IPS-20b (cell line): ENCODE measurements at regions not wholly inside any gene's neighbourhood (a gene's known extent, or its start where the extent isn't known, plus 50 kb on each side); places are given as distances from the start of the nearest gene placed in this dataset.

Experiments
- H3K27ac ChIP-seq: one replicate; pipeline ENCODE4 v1.5.1; 2013; ENCODE audit warnings: low read length
- H3K27me3 ChIP-seq: 2 replicates; pipeline ENCODE4 v1.6.1; 2013; ENCODE audit warnings: mild to moderate bottlenecking, low read length, inconsistent platforms; ENCODE audit not compliant: insufficient read depth
- H3K36me3 ChIP-seq: 2 replicates; pipeline ENCODE4 v1.6.1; 2013; ENCODE audit warnings: low read depth, mild to moderate bottlenecking, inconsistent platforms, low read length, moderate library complexity; ENCODE audit not compliant: insufficient read depth
- H3K4me1 ChIP-seq: 2 replicates; pipeline ENCODE4 v1.6.1; 2013; ENCODE audit warnings: mild to moderate bottlenecking, control low read depth, inconsistent platforms, low read length, moderate library complexity; ENCODE audit not compliant: insufficient read depth
- H3K4me3 ChIP-seq: 2 replicates; pipeline ENCODE4 v1.5.1; 2013; ENCODE audit warnings: mild to moderate bottlenecking, low read length, inconsistent platforms
- H3K9ac ChIP-seq: 2 replicates; pipeline ENCODE4 v1.6.1; 2013; ENCODE audit warnings: low read depth, mild to moderate bottlenecking, inconsistent platforms, low read length, moderate library complexity
- H3K9me3 ChIP-seq: 2 replicates; pipeline ENCODE4 v1.6.1; 2013; ENCODE audit warnings: mild to moderate bottlenecking, low read depth, low read length, inconsistent platforms; ENCODE audit not compliant: insufficient read depth

DNA sequence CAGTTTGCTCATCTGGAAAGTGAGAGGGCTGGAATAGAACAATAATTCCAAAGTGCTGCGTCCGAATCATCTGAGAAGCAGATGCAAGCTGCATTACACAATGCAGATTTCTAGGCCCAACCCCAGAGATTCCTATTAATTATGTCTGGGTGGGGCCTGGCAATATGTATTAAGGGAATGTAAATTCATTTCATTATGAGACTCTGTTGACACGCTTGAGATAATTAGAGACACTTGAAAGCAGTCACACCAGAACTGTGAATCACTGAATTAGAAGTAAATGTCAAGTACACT is 54.7 kb upstream of the HK2 start:
- Histone ChIP-seq H3K9ac (peak overlapping the region; percentile 2; the same call in 1 of the 2 replicates), H3K4me3 (no peak overlapping the region), H3K4me1 (peaks cover 6% of the 10 kb centered on the region; the same call in 1 of the 2 replicates), H3K9me3 (no peaks in the 10 kb centered on the region), H3K36me3 (no peaks in the 10 kb centered on the region), H3K27ac (no peak overlapping the region), H3K27me3 (no peaks in the 10 kb centered on the region)

GRCh38 chr2:74779587-74780135 is 54.3 kb upstream of the HK2 start:
- no peaks in the 10 kb centered on the region for H3K9me3 ChIP-seq
- peaks cover 6% of the 10 kb centered on the region; the same call in 1 of the 2 replicates for H3K4me1 ChIP-seq
- no peak overlapping the region for H3K27ac ChIP-seq
- no peak overlapping the region for H3K4me3 ChIP-seq
- no peak overlapping the region for H3K9ac ChIP-seq
- H3K27me3 ChIP-seq = no peaks in the 10 kb centered on the region
- H3K36me3 ChIP-seq = no peaks in the 10 kb centered on the region
